ENCODE measurements at regions not wholly inside any gene's neighbourhood (a gene's known extent, or its start where the extent isn't known, plus 50 kb on each side); places are given as distances from the start of the nearest gene placed in this dataset.

DNA sequence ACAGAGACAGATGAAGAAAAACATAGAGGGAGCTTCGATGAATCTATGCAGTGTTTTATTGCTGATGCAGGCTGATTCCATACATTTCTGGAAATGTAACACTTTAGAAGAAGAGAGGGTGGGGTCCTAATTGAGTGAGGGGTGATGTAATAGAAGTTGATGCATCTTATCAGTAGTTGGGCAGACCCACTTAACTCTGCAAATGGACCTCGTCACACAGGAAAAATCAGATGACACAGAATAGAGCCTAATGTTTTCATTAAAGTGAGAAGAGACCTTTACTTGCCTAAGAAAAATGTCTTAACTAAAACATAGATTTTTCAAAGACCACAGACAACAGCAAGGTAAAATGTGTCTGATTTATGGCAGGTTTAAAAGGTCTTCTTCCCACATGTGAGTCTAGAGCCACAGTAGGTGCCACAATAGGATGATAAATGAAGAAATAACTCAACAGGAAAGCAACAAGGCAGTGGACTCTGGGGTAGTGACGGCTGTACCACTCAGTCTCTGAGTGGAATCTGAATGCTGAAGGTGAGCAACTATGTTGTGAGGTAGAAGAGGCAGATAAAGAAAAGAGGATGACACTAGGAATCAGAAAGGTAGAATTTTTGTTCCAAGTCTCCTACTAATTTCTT lies 414.7 kb upstream of the PIK3C3 start:
- TF ChIP-seq, protein P1, sequence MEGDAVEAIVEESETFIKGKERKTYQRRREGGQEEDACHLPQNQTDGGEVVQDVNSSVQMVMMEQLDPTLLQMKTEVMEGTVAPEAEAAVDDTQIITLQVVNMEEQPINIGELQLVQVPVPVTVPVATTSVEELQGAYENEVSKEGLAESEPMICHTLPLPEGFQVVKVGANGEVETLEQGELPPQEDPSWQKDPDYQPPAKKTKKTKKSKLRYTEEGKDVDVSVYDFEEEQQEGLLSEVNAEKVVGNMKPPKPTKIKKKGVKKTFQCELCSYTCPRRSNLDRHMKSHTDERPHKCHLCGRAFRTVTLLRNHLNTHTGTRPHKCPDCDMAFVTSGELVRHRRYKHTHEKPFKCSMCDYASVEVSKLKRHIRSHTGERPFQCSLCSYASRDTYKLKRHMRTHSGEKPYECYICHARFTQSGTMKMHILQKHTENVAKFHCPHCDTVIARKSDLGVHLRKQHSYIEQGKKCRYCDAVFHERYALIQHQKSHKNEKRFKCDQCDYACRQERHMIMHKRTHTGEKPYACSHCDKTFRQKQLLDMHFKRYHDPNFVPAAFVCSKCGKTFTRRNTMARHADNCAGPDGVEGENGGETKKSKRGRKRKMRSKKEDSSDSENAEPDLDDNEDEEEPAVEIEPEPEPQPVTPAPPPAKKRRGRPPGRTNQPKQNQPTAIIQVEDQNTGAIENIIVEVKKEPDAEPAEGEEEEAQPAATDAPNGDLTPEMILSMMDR (IDR thresholded peaks at IDR 0.05; ENCODE audit: low read depth, low read length, poor library complexity, severe bottlenecking): no peak
- no peak for TF ChIP-seq EZH2phosphoT487 (IDR thresholded peaks at IDR 0.05; ENCODE audit: borderline replicate concordance, low read length)
- Histone ChIP-seq H3F3A (ENCODE audit: control insufficient read depth, insufficient read depth) (no peaks in the 10 kb centered on the region), H3K9me2 (replicated peaks; ENCODE audit: control insufficient read depth, low read length) (no peaks in the 10 kb centered on the region), H4K20me1 (ENCODE audit: control insufficient read depth, insufficient read depth, low read depth, low read length) (no peaks in the 10 kb centered on the region), H3K79me2 (ENCODE audit: control insufficient read depth, low read length) (no peaks in the 10 kb centered on the region), H3K4me2 (ENCODE audit: low read length) (no peak overlapping the region), H3K4me3 (ENCODE audit: low read length) (no peak overlapping the region), H3K27ac (ENCODE audit: low read depth, low read length) (no peak overlapping the region), H3K9me3 (ENCODE audit: control insufficient read depth, insufficient read depth, low read length) (no peaks in the 10 kb centered on the region), H3K27me3 (ENCODE audit: control insufficient read depth, low read length) (no peaks in the 10 kb centered on the region), H3K4me1 (ENCODE audit: control insufficient read depth, low read length) (no peaks in the 10 kb centered on the region), H3K36me3 (ENCODE audit: control insufficient read depth, low read length) (no peaks in the 10 kb centered on the region)

DNA sequence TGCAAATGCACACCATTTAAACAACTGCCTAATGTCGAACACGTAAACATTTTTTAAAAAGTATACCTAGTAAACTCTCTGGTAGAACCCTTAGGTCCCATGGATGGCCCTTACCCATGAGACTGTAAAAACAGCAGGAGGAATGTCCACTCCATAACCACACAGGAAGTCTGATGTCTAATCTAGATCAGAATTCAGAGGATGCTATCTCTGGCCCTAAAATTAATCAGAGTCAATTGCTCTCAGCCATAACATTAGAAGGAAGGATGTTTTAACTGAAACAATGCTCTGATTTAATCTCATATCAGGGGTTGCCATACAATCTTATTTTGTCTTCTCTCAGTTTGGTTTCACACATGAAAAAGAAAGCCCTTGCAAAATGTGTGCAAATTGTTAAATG lies 416.3 kb upstream of the PIK3C3 start:
- Histone ChIP-seq H3K4me1 (ENCODE audit: control insufficient read depth, low read length) (no peaks in the 10 kb centered on the region), H3K9me3 (ENCODE audit: control insufficient read depth, insufficient read depth, low read length) (no peaks in the 10 kb centered on the region), H3K27me3 (ENCODE audit: control insufficient read depth, low read length) (no peaks in the 10 kb centered on the region), H3F3A (ENCODE audit: control insufficient read depth, insufficient read depth) (no peaks in the 10 kb centered on the region), H3K4me3 (ENCODE audit: low read length) (no peak overlapping the region), H3K36me3 (ENCODE audit: control insufficient read depth, low read length) (no peaks in the 10 kb centered on the region), H4K20me1 (ENCODE audit: control insufficient read depth, insufficient read depth, low read depth, low read length) (no peaks in the 10 kb centered on the region), H3K9me2 (replicated peaks; ENCODE audit: control insufficient read depth, low read length) (no peaks in the 10 kb centered on the region), H3K4me2 (ENCODE audit: low read length) (no peak overlapping the region), H3K27ac (ENCODE audit: low read depth, low read length) (no peak overlapping the region), H3K79me2 (ENCODE audit: control insufficient read depth, low read length) (no peaks in the 10 kb centered on the region)
- no peak for TF ChIP-seq EZH2phosphoT487 (IDR thresholded peaks at IDR 0.05; ENCODE audit: borderline replicate concordance, low read length)
- TF ChIP-seq, protein P1 (IDR thresholded peaks at IDR 0.05; ENCODE audit: low read depth, low read length, poor library complexity, severe bottlenecking): no peak

DNA sequence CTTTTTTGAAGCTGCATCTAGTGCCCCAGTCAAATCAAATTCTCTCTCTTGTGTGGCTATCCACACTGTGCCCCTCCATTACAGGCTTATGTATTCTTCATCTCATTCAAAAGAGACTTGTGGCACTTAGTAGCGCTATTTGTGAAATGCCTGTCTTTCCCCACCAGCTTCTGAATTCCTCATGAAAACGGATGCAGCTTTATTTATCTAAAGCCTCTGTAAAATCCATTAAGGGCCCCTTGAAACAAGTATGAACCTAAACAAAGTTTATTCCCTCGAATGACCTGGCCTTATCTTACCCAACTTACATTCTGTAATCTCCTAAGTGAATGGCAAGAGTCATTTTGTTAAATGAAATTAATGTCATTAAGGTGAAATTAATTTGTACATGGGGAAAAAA lies 417.4 kb upstream of the PIK3C3 start:
- H3F3A ChIP-seq (ENCODE audit: control insufficient read depth, insufficient read depth): no peaks in the 10 kb centered on the region
- no peak overlapping the region for H3K4me2 ChIP-seq (ENCODE audit: low read length)
- TF ChIP-seq, protein P1 (IDR thresholded peaks at IDR 0.05; ENCODE audit: low read depth, low read length, poor library complexity, severe bottlenecking): no peak
- no peak for TF ChIP-seq EZH2phosphoT487 (IDR thresholded peaks at IDR 0.05; ENCODE audit: borderline replicate concordance, low read length)
- H3K9me3 ChIP-seq (ENCODE audit: control insufficient read depth, insufficient read depth, low read length): no peaks in the 10 kb centered on the region
- no peaks in the 10 kb centered on the region for H3K4me1 ChIP-seq (ENCODE audit: control insufficient read depth, low read length)
- H3K9me2 ChIP-seq (replicated peaks; ENCODE audit: control insufficient read depth, low read length): no peaks in the 10 kb centered on the region
- no peaks in the 10 kb centered on the region for H4K20me1 ChIP-seq (ENCODE audit: control insufficient read depth, insufficient read depth, low read depth, low read length)
- no peaks in the 10 kb centered on the region for H3K36me3 ChIP-seq (ENCODE audit: control insufficient read depth, low read length)
- no peaks in the 10 kb centered on the region for H3K79me2 ChIP-seq (ENCODE audit: control insufficient read depth, low read length)
- H3K27me3 ChIP-seq (ENCODE audit: control insufficient read depth, low read length): no peaks in the 10 kb centered on the region
- no peak overlapping the region for H3K4me3 ChIP-seq (ENCODE audit: low read length)
- H3K27ac ChIP-seq (ENCODE audit: low read depth, low read length): no peak overlapping the region

All from DOHH2 (cell line).